Common myeloid progenitor, CD34-positive (primary cell): ENCODE measurements at regions not wholly inside any gene's neighbourhood (a gene's known extent, or its start where the extent isn't known, plus 50 kb on each side); places are given as distances from the start of the nearest gene placed in this dataset.

Experiments
- CTCF ChIA-PET: fragments of 350-600 bp; sonication (Branson Sonifier 250); formaldehyde crosslinking; loops from one replicate; lab custom pipeline; 2021; ENCODE audit warnings: antibody characterized with exemption; lab: Charles Lee
- POLR2A ChIA-PET: fragments of 350-600 bp; sonication (Branson Sonifier 250); formaldehyde crosslinking; loops from one replicate; lab custom pipeline; 2021; ENCODE audit warnings: antibody characterized with exemption; lab: Charles Lee
- DNase-seq, 3 donors: peaks; one replicate each; pipeline versions ENCODE4 v3.0.0 to v3.0.0-alpha.2; 2013
- H3K27ac ChIP-seq, 2 experiments: 1 replicate in 1 of 2; 2 replicates in 1 of 2; pipeline ENCODE4 v1.7.0; 2013; ENCODE audit warnings: inconsistent platforms in 2 of 2, low read length in 2 of 2, mild to moderate bottlenecking in 2 of 2, low read depth in 1 of 2, moderate library complexity in 1 of 2; ENCODE audit not compliant: severe bottlenecking in 2 of 2, insufficient read depth in 1 of 2, poor library complexity in 1 of 2
- H3K27me3 ChIP-seq, 5 experiments: replicated peaks in 2 of 5; 1 replicate in 3 of 5; 2 replicates in 2 of 5; pipeline versions ENCODE4 v1.6.1 to v1.7.0; 2013; ENCODE audit warnings: low read length in 4 of 5, mild to moderate bottlenecking in 2 of 5, moderate library complexity in 2 of 5, inconsistent platforms in 1 of 5; ENCODE audit not compliant: insufficient read depth in 5 of 5, control insufficient read depth in 4 of 5
- H3K36me3 ChIP-seq, 4 experiments: 1 replicate in 2 of 4; 2 replicates in 2 of 4; pipeline versions ENCODE4 v1.6.1 to v1.7.0; 2013; ENCODE audit warnings: low read length in 3 of 4, control low read depth in 1 of 4, mild to moderate bottlenecking in 1 of 4; ENCODE audit not compliant: control insufficient read depth in 4 of 4, insufficient read depth in 4 of 4
- H3K4me1 ChIP-seq, 4 experiments: 1 replicate in 3 of 4; 2 replicates in 1 of 4; pipeline versions ENCODE4 v1.6.1 to v1.7.1; 2013; ENCODE audit warnings: low read length in 3 of 4, mild to moderate bottlenecking in 3 of 4, control low read depth in 1 of 4, inconsistent platforms in 1 of 4, moderate library complexity in 1 of 4; ENCODE audit not compliant: control insufficient read depth in 4 of 4, insufficient read depth in 4 of 4; ENCODE audit errors: control extremely low read depth in 1 of 4
- H3K4me3 ChIP-seq, 7 experiments: 1 replicate in 4 of 7; 2 replicates in 3 of 7; pipeline versions ENCODE4 v1.5.1 to v1.7.0; 2013; ENCODE audit warnings: mild to moderate bottlenecking in 7 of 7, low read length in 6 of 7, moderate library complexity in 6 of 7, inconsistent platforms in 2 of 7, low read depth in 2 of 7, control low read depth in 1 of 7; ENCODE audit not compliant: insufficient read depth in 4 of 7, control insufficient read depth in 1 of 7; ENCODE audit errors: extremely low read depth in 1 of 7
- H3K9me3 ChIP-seq, 5 experiments: 1 replicate in 4 of 5; 2 replicates in 1 of 5; pipeline versions ENCODE4 v1.6.1 to v1.7.1; 2013; ENCODE audit warnings: low read length in 4 of 5, mild to moderate bottlenecking in 2 of 5, inconsistent platforms in 1 of 5, low read depth in 1 of 5, moderate library complexity in 1 of 5; ENCODE audit not compliant: control insufficient read depth in 4 of 5, insufficient read depth in 2 of 5; ENCODE audit errors: control extremely low read depth in 1 of 5
- WGBS: methylation state at CpG from one replicate; pipeline ENCODE4 v1.1.5; 2013; ENCODE audit not compliant: insufficient coverage; 5-methylcytosine and 5-hydroxymethylcytosine counted together

GRCh38 chr10:64102264-64102633 is 581.0 kb downstream of the REEP3 start:
- Histone ChIP-seq H3K27me3 (peaks cover 0 to 4% (median 0%) of the 10 kb centered on the region in 5 experiments), H3K9me3 (no peaks in the 10 kb centered on the region), H3K4me1 (no peaks in the 10 kb centered on the region), H3K27ac (no peak overlapping the region), H3K4me3 (no peak overlapping the region), H3K36me3 (no peaks in the 10 kb centered on the region)
- POLR2A ChIA-PET, result no interaction called here
- CTCF ChIA-PET, result interaction anchor here (4.9 kb wide), 1 partner anchor 12 kb away, joined by 19 read pairs; no protein-coding TSS in a partner anchor
- DNase-seq, result no peak
- WGBS, result no CpG with 5 or more reads among the region's 1 CpG

GRCh38 chr10:64102916-64103315 is 581.7 kb downstream of the REEP3 start:
- Histone ChIP-seq H3K9me3 (no peaks in the 10 kb centered on the region), H3K4me1 (no peaks in the 10 kb centered on the region), H3K27ac (no peak overlapping the region), H3K27me3 (peaks cover 0 to 2% (median 0%) of the 10 kb centered on the region in 5 experiments), H3K36me3 (no peaks in the 10 kb centered on the region), H3K4me3 (no peak overlapping the region)
- DNase-seq, result no peak
- CTCF ChIA-PET, result interaction anchor here (1.5 to 4.9 kb wide), 3 partner anchors 12 to 61 kb away, joined by 3 to 19 read pairs (median 3); no protein-coding TSS in a partner anchor
- POLR2A ChIA-PET, result no interaction called here
- WGBS, result 100% methylated on average over 1 of the region's 2 CpGs

DNA sequence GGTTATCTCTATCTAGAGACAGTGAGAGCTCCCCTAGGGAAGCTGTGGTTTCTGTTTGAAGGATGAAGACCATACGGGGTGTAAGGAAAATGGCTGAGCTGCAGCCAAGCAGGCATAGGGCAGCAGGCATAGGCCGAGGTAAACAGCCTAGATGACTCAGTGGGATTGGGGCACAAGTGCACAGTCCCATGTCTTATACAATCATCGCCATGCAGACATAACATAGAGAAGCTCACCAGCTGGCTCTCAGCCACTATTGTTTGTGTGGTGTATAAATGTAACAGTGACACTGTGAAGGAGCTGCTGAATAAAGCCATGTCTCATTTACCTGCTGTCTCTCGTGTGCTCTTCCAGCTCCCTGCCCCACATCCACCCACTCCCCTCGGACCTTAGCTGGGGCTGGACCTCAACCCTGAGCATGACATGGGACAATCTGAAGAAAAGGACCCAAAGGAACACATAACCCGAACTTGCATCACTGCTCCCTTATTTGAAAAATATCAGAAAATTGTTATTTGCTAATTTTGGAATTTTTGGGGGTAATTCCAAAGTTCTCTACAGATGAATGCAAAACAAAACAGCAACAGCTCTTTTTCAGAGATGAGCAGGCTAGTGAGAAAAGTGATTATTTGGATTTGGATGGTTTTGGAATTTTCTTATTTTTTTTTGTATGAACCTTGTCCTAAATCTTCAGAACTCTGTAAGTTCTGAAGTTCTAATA is 582.7 kb downstream of the REEP3 start:
- no peaks in the 10 kb centered on the region for H3K4me1 ChIP-seq
- WGBS, result 94% methylated on average over 2 of the region's 6 CpGs
- H3K4me3 ChIP-seq, result no peak overlapping the region
- DNase-seq, result peak in 1 of 3 donors; percentile 8
- H3K27me3 ChIP-seq, result peaks cover 0 to 2% (median 0%) of the 10 kb centered on the region in 5 experiments
- CTCF ChIA-PET, result interaction anchor here (1.5 to 4.9 kb wide), 3 partner anchors 11 to 62 kb away, joined by 3 to 19 read pairs (median 3); no protein-coding TSS in a partner anchor
- POLR2A ChIA-PET, result no interaction called here
- H3K27ac ChIP-seq, result no peak overlapping the region
- H3K36me3 ChIP-seq, result no peaks in the 10 kb centered on the region
- H3K9me3 ChIP-seq, result no peaks in the 10 kb centered on the region

DNA sequence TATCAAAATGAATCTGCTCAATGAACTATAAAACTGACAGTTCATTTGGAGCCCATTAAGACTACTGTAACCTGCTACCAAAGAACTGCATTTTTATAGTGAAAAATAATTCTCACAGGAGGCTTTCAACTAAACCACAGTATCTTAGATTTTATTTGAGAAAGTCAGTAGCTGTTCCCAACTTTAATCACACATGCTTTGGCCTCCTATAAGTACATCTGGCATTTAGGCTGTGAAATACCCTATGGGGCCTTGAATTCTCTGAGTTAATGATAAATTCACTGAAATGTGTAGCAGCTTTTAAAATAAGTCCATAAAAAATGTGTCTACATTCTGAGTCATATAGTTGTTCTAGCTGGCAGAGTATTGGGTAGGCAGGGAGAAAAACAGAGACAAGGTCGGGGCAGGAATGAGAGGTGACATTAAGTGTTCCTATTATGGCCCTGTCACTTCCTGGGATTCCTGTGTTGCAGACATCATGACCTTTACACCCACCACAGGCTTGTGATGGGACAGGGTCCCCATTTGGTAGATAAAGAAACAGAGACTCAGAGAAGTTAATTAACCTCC is 588.8 kb downstream of the REEP3 start:
- no CpG with 5 or more reads among the region's 1 CpG for WGBS
- CTCF ChIA-PET, result no interaction called here
- H3K36me3 ChIP-seq, result no peaks in the 10 kb centered on the region
- H3K9me3 ChIP-seq, result no peaks in the 10 kb centered on the region
- peaks cover 0 to 2% (median 0%) of the 10 kb centered on the region in 5 experiments for H3K27me3 ChIP-seq
- no peak overlapping the region for H3K4me3 ChIP-seq
- POLR2A ChIA-PET, result no interaction called here
- H3K27ac ChIP-seq, result no peak overlapping the region
- peaks cover 0 to 18% (median 4%) of the 10 kb centered on the region in 4 experiments for H3K4me1 ChIP-seq
- no peak for DNase-seq

DNA sequence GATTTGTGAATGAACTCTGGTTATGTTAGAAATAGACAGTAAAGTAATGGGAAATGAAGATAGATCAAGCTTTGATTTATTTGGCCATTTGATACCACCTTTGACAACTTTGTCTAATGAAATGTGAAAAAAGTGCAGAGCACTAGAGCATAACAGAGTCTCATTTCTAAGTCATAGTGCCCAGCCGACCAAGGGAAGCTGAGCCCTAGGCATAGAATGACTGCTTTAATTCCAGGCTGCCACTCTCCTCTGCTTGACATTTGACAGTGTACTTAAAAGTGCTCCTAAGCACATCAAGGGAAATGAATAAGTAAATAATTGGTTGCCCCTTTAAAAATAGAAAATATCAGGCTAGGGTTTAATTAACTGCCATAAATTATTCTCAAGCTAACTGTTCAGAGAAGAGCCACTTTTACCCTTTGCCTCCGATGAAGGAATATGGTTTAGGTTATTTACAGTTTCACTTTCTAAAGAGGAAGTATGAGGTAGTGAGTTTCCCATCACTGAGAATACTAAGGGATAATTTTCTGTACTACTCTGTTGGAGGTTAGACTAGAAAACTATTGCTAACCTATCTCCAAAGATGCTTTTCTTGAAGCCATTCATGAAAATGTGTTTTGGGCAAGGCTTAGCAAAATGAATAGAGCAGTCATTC is 591.6 kb downstream of the REEP3 start:
- Histone ChIP-seq H3K4me1 (peaks cover 0 to 18% (median 4%) of the 10 kb centered on the region in 4 experiments), H3K4me3 (peak overlapping the region in 6 of 7 experiments; percentile 21 to 66 (median 38)), H3K9me3 (no peaks in the 10 kb centered on the region), H3K36me3 (no peaks in the 10 kb centered on the region), H3K27me3 (no peaks in the 10 kb centered on the region), H3K27ac (peak overlapping the region in 1 of 2 experiments; percentile 40)
- CTCF ChIA-PET, result no interaction called here
- peak; percentile 2 to 61 (median 51) for DNase-seq
- POLR2A ChIA-PET, result no interaction called here
- 0% methylated on average over 1 of the region's 2 CpGs for WGBS

DNA sequence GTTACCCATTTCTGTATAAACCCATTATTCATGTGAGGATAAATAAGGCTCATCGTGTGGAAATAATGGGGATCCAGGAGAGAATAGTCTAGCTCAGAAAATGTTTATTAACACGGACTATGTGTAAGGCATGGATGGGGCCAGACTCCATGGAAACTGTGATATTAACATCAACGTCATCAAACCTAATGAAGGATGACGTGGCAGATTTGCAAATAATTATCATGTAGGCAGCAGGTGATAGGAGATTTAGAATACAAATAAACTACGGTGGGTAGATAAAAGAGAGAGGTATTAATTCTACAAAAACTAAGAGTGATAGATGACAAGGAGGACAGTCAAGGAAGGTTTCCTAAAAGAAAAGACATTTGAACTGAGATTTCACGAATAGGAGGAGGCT is 592.2 kb downstream of the REEP3 start:
- 63% methylated on average over 3 of the region's 6 CpGs for whole genome bisulfite sequencing
- no peaks in the 10 kb centered on the region for H3K9me3 ChIP-seq
- H3K4me3 ChIP-seq, result no peak overlapping the region
- peaks cover 0 to 18% (median 4%) of the 10 kb centered on the region in 4 experiments for H3K4me1 ChIP-seq
- H3K36me3 ChIP-seq, result no peaks in the 10 kb centered on the region
- no peaks in the 10 kb centered on the region for H3K27me3 ChIP-seq
- peak in 2 of 3 donors; percentile 9 to 20 for DNase-seq
- no peak overlapping the region for H3K27ac ChIP-seq
- ChIA-PET CTCF (interaction anchor here (2.9 kb wide), 1 partner anchor 10 kb away, joined by 19 read pairs; no protein-coding TSS in a partner anchor), POLR2A (no interaction called here)
